HEK293 (cell line): ENCODE measurements at regions not wholly inside any gene's neighbourhood (a gene's known extent, or its start where the extent isn't known, plus 50 kb on each side); places are given as distances from the start of the nearest gene placed in this dataset.

Experiments
- CTCF ChIA-PET: fragments of 350-600 bp; formaldehyde crosslinking; extraction: SDS; loops from one replicate; lab custom pipeline; 2021; ENCODE audit warnings: antibody characterized with exemption; lab: Yijun Ruan, JAX
- POLR2A ChIA-PET: fragments of 300-600 bp; formaldehyde crosslinking; extraction: SDS; loops from one replicate; lab custom pipeline; 2020; ENCODE audit warnings: antibody characterized with exemption, inconsistent platforms; lab: Yijun Ruan, JAX
- H3K27ac ChIP-seq: fragments of 200-500 bp; sonication (Bioruptor generic); 2 replicates; pipeline ENCODE4 v1.5.1; 2014; ENCODE audit warnings: low read depth, low read length, control low read depth, inconsistent platforms; ENCODE audit errors: extremely low read depth
- H3K36me3 ChIP-seq, 2 experiments: fragments of 200-500 bp in 1 of 2; sonication (Bioruptor generic) in 1 of 2; 1 replicate in 1 of 2; 2 replicates in 1 of 2; pipeline ENCODE4 v1.5.1; 2014 to 2017; ENCODE audit warnings: inconsistent platforms in 2 of 2, low read length in 2 of 2; ENCODE audit not compliant: control insufficient read depth in 2 of 2, insufficient read depth in 1 of 2
- H3K4me1 ChIP-seq: fragments of 200-500 bp; sonication (Bioruptor generic); 2 replicates; pipeline ENCODE4 v1.5.1; 2014; ENCODE audit warnings: mild to moderate bottlenecking, low read length, inconsistent platforms; ENCODE audit not compliant: control insufficient read depth, insufficient read depth
- H3K4me3 ChIP-seq: 2 replicates; pipeline ENCODE4 v1.5.1; 2011; ENCODE audit warnings: low read depth, mild to moderate bottlenecking, control low read depth, low read length, moderate library complexity
- H3K9me3 ChIP-seq: fragments of 200-500 bp; sonication (Bioruptor generic); 2 replicates; pipeline ENCODE4 v1.5.1; 2014; ENCODE audit warnings: low read depth, low read length, inconsistent platforms; ENCODE audit not compliant: control insufficient read depth, insufficient read depth
- BCL11B ChIP-seq: fragments of 450-650 bp; formaldehyde crosslinking; IDR thresholded peaks from 2 replicates; pipeline ENCODE4 v1.5.1; 2016; ENCODE audit warnings: low read depth, missing biosample characterization, missing genetic modification characterization
- ELK4 ChIP-seq: IDR thresholded peaks from 2 replicates; pipeline ENCODE4 v1.6.1; 2011; ENCODE audit warnings: mild to moderate bottlenecking, low read depth, low read length, borderline replicate concordance
- FEZF1 ChIP-seq: fragments of 450-650 bp; formaldehyde crosslinking; IDR thresholded peaks from 2 replicates; pipeline ENCODE4 v1.5.1; 2016; ENCODE audit warnings: missing biosample characterization, missing genetic modification characterization
- HOXD13 ChIP-seq: sonication (generic); formaldehyde crosslinking; IDR thresholded peaks from 2 replicates; pipeline ENCODE4 v1.8.0; 2022; ENCODE audit warnings: missing genetic modification reagents, borderline replicate concordance
- KLF16 ChIP-seq: fragments of 450-650 bp; formaldehyde crosslinking; IDR thresholded peaks from 2 replicates; pipeline ENCODE4 v1.5.1; 2017; ENCODE audit warnings: missing biosample characterization, missing genetic modification characterization
- MYNN ChIP-seq: fragments of 450-650 bp; formaldehyde crosslinking; IDR thresholded peaks from 2 replicates; pipeline ENCODE4 v1.5.1; 2016; ENCODE audit warnings: missing biosample characterization, missing genetic modification characterization, borderline replicate concordance
- OSR2 ChIP-seq: fragments of 450-650 bp; formaldehyde crosslinking; IDR thresholded peaks from 2 replicates; pipeline ENCODE4 v1.5.1; 2016; ENCODE audit warnings: missing biosample characterization, missing genetic modification characterization
- RBAK ChIP-seq: fragments of 450-650 bp; formaldehyde crosslinking; IDR thresholded peaks from 2 replicates; pipeline ENCODE4 v1.5.1; 2016; ENCODE audit warnings: missing biosample characterization, missing genetic modification characterization
- REST ChIP-seq: fragments of 450-650 bp; formaldehyde crosslinking; IDR thresholded peaks from 2 replicates; pipeline ENCODE4 v1.5.1; 2016; ENCODE audit warnings: missing biosample characterization, missing genetic modification characterization
- SP7 ChIP-seq: fragments of 450-650 bp; formaldehyde crosslinking; IDR thresholded peaks from 2 replicates; pipeline ENCODE4 v1.5.1; 2016; ENCODE audit warnings: missing biosample characterization, missing genetic modification characterization
- YY2 ChIP-seq: fragments of 450-650 bp; formaldehyde crosslinking; IDR thresholded peaks from 2 replicates; pipeline ENCODE4 v1.5.1; 2016; ENCODE audit warnings: missing biosample characterization, missing genetic modification characterization
- ZBTB17 ChIP-seq: fragments of 450-650 bp; formaldehyde crosslinking; IDR thresholded peaks from 2 replicates; pipeline ENCODE4 v1.5.1; 2016; ENCODE audit warnings: missing biosample characterization, missing genetic modification characterization
- ZBTB48 ChIP-seq: fragments of 450-650 bp; formaldehyde crosslinking; IDR thresholded peaks from 2 replicates; pipeline ENCODE4 v1.5.1; 2016; ENCODE audit warnings: missing biosample characterization, missing genetic modification characterization
- ZFP3 ChIP-seq: fragments of 450-650 bp; formaldehyde crosslinking; IDR thresholded peaks from 2 replicates; pipeline ENCODE4 v1.5.1; 2016; ENCODE audit warnings: low read depth, missing biosample characterization, missing genetic modification characterization
- ZNF138 ChIP-seq: fragments of 450-650 bp; formaldehyde crosslinking; IDR thresholded peaks from 2 replicates; pipeline ENCODE4 v1.5.1; 2016; ENCODE audit warnings: missing biosample characterization, missing genetic modification characterization, borderline replicate concordance
- ZNF202 ChIP-seq: fragments of 450-650 bp; formaldehyde crosslinking; IDR thresholded peaks from 2 replicates; pipeline ENCODE4 v1.5.1; 2016; ENCODE audit warnings: missing biosample characterization, missing genetic modification characterization, borderline replicate concordance
- ZNF221 ChIP-seq: fragments of 450-650 bp; formaldehyde crosslinking; IDR thresholded peaks from 2 replicates; pipeline ENCODE4 v1.5.1; 2017; ENCODE audit warnings: missing biosample characterization, missing genetic modification characterization, borderline replicate concordance
- ZNF223 ChIP-seq: fragments of 450-650 bp; formaldehyde crosslinking; IDR thresholded peaks from 2 replicates; pipeline ENCODE4 v1.5.1; 2016; ENCODE audit warnings: missing biosample characterization, missing genetic modification characterization
- ZNF510 ChIP-seq: fragments of 450-650 bp; formaldehyde crosslinking; IDR thresholded peaks from 2 replicates; pipeline ENCODE4 v1.5.1; 2018; ENCODE audit warnings: mild to moderate bottlenecking, missing genetic modification characterization, missing biosample characterization; ENCODE audit not compliant: insufficient replicate concordance
- ZNF518A ChIP-seq: fragments of 450-650 bp; formaldehyde crosslinking; conservative IDR thresholded peaks from 2 replicates; pipeline ENCODE4 v1.5.1; 2016; ENCODE audit warnings: low read depth, missing biosample characterization, missing genetic modification characterization
- ZNF521 ChIP-seq: fragments of 450-650 bp; formaldehyde crosslinking; IDR thresholded peaks from 2 replicates; pipeline ENCODE4 v1.5.1; 2017; ENCODE audit warnings: missing biosample characterization, mild to moderate bottlenecking, missing genetic modification characterization
- ZNF558 ChIP-seq: fragments of 450-650 bp; formaldehyde crosslinking; IDR thresholded peaks from 2 replicates; pipeline ENCODE4 v1.5.1; 2016; ENCODE audit warnings: missing biosample characterization, missing genetic modification characterization
- ZNF610 ChIP-seq: fragments of 450-650 bp; formaldehyde crosslinking; IDR thresholded peaks from 2 replicates; pipeline ENCODE4 v1.5.1; 2016; ENCODE audit warnings: missing biosample characterization, missing genetic modification characterization, borderline replicate concordance
- ZNF768 ChIP-seq: fragments of 450-650 bp; formaldehyde crosslinking; IDR thresholded peaks from 2 replicates; pipeline ENCODE4 v1.5.1; 2018; ENCODE audit warnings: missing biosample characterization, mild to moderate bottlenecking, missing genetic modification characterization
- ZNF785 ChIP-seq: fragments of 450-650 bp; formaldehyde crosslinking; IDR thresholded peaks from 2 replicates; pipeline ENCODE4 v1.5.1; 2016; ENCODE audit warnings: missing biosample characterization, missing genetic modification characterization
- ZNF791 ChIP-seq: fragments of 450-650 bp; formaldehyde crosslinking; IDR thresholded peaks from 2 replicates; pipeline ENCODE4 v1.5.1; 2016; ENCODE audit warnings: missing biosample characterization, missing genetic modification characterization
- ZNF830 ChIP-seq: fragments of 450-650 bp; IDR thresholded peaks from 2 replicates; pipeline ENCODE4 v1.5.0; 2018; ENCODE audit warnings: missing biosample characterization, missing genetic modification characterization, low read depth, mild to moderate bottlenecking, moderate library complexity

GRCh38 chr6:12436224-12436623 is 146.1 kb downstream of the EDN1 start:
- no peak for TF ChIP-seq KLF16 (tag by site-specific recombination)
- no peak for TF ChIP-seq ZNF791 (tag by site-specific recombination)
- no peak for TF ChIP-seq FEZF1
- TF ChIP-seq ZFP3 (tag by site-specific recombination) = no peak
- TF ChIP-seq ZNF510 (tag by site-specific recombination) = no peak
- TF ChIP-seq ELK4 = no peak
- no peak for TF ChIP-seq YY2 (tag by site-specific recombination)
- TF ChIP-seq ZNF521 (tag by site-specific recombination) = no peak
- TF ChIP-seq ZBTB17 = no peak
- TF ChIP-seq ZNF202 (tag by site-specific recombination) = no peak
- no peak for TF ChIP-seq BCL11B (tag by site-specific recombination)
- TF ChIP-seq ZBTB48 (tag by site-specific recombination) = no peak
- no peak for TF ChIP-seq ZNF518A (tag by site-specific recombination)
- no peak for TF ChIP-seq OSR2 (tag by site-specific recombination)
- TF ChIP-seq ZNF558 (tag by site-specific recombination) = no peak
- TF ChIP-seq RBAK (tag by site-specific recombination) = no peak
- no peak for TF ChIP-seq ZNF223 (tag by site-specific recombination)
- no peak for TF ChIP-seq SP7 (tag by site-specific recombination)
- TF ChIP-seq ZNF138 (tag by site-specific recombination) = no peak
- Histone ChIP-seq H3K4me1 (no peaks in the 10 kb centered on the region), H3K4me3 (no peak overlapping the region), H3K36me3 (no peaks in the 10 kb centered on the region), H3K27ac (no peak overlapping the region), H3K9me3 (no peaks in the 10 kb centered on the region)
- POLR2A ChIA-PET = no interaction called here
- CTCF ChIA-PET = no interaction called here

- no peaks in the 10 kb centered on the region for H3K9me3 ChIP-seq
- POLR2A ChIA-PET = no interaction called here
- no peak overlapping the region for H3K27ac ChIP-seq
- H3K36me3 ChIP-seq = no peaks in the 10 kb centered on the region
- no peak overlapping the region for H3K4me3 ChIP-seq
- no peaks in the 10 kb centered on the region for H3K4me1 ChIP-seq
- CTCF ChIA-PET = interaction anchor here (0.7 kb wide), 1 partner anchor 126 kb away, joined by 3 read pairs; no protein-coding TSS in a partner anchor
- TF ChIP-seq ZNF221 (tag by site-specific recombination) = no peak
- TF ChIP-seq ZNF830 (tag by site-specific recombination) = no peak
- TF ChIP-seq HOXD13 = no peak
- no peak for TF ChIP-seq ZNF610 (tag by site-specific recombination)
- no peak for TF ChIP-seq ZNF785 (tag by site-specific recombination)
- no peak for TF ChIP-seq ZNF768 (tag by site-specific recombination)
- no peak for TF ChIP-seq MYNN (tag by site-specific recombination)
- TF ChIP-seq REST (tag by site-specific recombination) = no peak
These were observed 146.5 kb downstream of the EDN1 start for GRCh38 chr6:12436683-12437082.
